Esophagus muscularis mucosa (tissue), 4 donors: ENCODE measurements at regions not wholly inside any gene's neighbourhood (a gene's known extent, or its start where the extent isn't known, plus 50 kb on each side); places are given as distances from the start of the nearest gene placed in this dataset.

Experiments used
- DNase-seq: peaks from one replicate; pipeline ENCODE4 v3.0.0-alpha.2; 2017; ENCODE audit errors: extremely low spot score
- H3K27ac ChIP-seq, 4 donors: fragments of 200-600 bp; sonication (generic); replicated peaks in 1 of 4; 1 replicate in 3 of 4; 2 replicates in 1 of 4; pipeline ENCODE4 v1.5.1; 2016 to 2019; ENCODE audit warnings: mild to moderate bottlenecking in 1 of 4
- H3K27me3 ChIP-seq, 4 donors: fragments of 200-600 bp; sonication (generic); one replicate each; pipeline versions ENCODE4 v1.5.1 to v1.6.0; 2016 to 2019
- H3K36me3 ChIP-seq, 4 donors: fragments of 200-600 bp; sonication (generic); one replicate each; pipeline ENCODE4 v1.5.1; 2016 to 2019
- H3K4me1 ChIP-seq, 4 donors: fragments of 200-600 bp; sonication (generic); one replicate each; pipeline ENCODE4 v1.5.1; 2016 to 2019
- H3K4me3 ChIP-seq, 4 donors: fragments of 200-600 bp; sonication (generic); 1 replicate in 2 of 4; 2 replicates in 2 of 4; pipeline ENCODE4 v1.5.1; 2016 to 2019; ENCODE audit warnings: mild to moderate bottlenecking in 4 of 4, moderate library complexity in 1 of 4
- H3K9me3 ChIP-seq, 4 donors: fragments of 200-600 bp; sonication (generic); 1 replicate in 3 of 4; 2 replicates in 1 of 4; pipeline ENCODE4 v1.5.1; 2016 to 2019
- EP300 ChIP-seq: sonication (generic); formaldehyde crosslinking; IDR thresholded peaks from one replicate; pipeline ENCODE4 v1.6.1; 2017; ENCODE audit warnings: antibody characterized with exemption
- POLR2A ChIP-seq: fragments of 450-650 bp; IDR thresholded peaks from one replicate; pipeline ENCODE4 v1.6.1; 2017; ENCODE audit warnings: antibody characterized with exemption, moderate library complexity, mild to moderate bottlenecking, low read depth
- POLR2AphosphoS5 ChIP-seq, 2 donors: sonication (generic); formaldehyde crosslinking; IDR thresholded peaks; one replicate each; pipeline ENCODE4 v1.6.1; 2017; ENCODE audit warnings: antibody characterized with exemption in 2 of 2
- WGBS: methylation state at CpG from one replicate; pipeline ENCODE4 v1.1.5; 2018; 5-methylcytosine and 5-hydroxymethylcytosine counted together
- intact Hi-C: fragments of 100-400 bp; cut with DNase I; formaldehyde crosslinking; loops from one replicate; pipeline ENCODE4 v1.15.1; 2023
- TF ChIP-seq, protein P1 (sequence below), 3 experiments: fragments of 200-600 bp in 2 of 3; fragments of 450-650 bp in 1 of 3; sonication (generic) in 2 of 3; IDR thresholded peaks; one replicate each; pipeline ENCODE4 v1.5.1; 2017 to 2019; ENCODE audit warnings: antibody characterized with exemption in 3 of 3, mild to moderate bottlenecking in 2 of 3, moderate library complexity in 1 of 3

DNA sequence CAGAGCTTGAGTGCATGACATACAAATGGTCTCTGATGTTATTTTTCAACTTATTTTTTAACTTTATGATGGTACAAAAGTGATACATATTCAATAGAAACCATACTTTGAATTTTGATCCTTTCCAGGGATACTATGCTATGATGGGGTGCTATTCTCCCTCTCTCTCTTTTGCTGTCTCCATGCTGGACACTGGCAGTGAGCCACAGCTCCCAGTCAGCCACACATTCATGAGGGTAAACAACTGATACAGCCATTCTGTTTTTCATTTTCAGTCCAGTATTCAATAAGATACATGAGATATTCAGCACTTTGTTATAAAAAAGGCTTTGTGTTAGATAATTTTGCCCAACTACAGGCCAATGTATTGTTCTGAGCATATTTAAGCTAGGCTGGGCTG, 859.3 kb upstream of the KLHL29 start:
- no peak for TF ChIP-seq EP300
- TF ChIP-seq, protein P1, sequence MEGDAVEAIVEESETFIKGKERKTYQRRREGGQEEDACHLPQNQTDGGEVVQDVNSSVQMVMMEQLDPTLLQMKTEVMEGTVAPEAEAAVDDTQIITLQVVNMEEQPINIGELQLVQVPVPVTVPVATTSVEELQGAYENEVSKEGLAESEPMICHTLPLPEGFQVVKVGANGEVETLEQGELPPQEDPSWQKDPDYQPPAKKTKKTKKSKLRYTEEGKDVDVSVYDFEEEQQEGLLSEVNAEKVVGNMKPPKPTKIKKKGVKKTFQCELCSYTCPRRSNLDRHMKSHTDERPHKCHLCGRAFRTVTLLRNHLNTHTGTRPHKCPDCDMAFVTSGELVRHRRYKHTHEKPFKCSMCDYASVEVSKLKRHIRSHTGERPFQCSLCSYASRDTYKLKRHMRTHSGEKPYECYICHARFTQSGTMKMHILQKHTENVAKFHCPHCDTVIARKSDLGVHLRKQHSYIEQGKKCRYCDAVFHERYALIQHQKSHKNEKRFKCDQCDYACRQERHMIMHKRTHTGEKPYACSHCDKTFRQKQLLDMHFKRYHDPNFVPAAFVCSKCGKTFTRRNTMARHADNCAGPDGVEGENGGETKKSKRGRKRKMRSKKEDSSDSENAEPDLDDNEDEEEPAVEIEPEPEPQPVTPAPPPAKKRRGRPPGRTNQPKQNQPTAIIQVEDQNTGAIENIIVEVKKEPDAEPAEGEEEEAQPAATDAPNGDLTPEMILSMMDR (IDR thresholded peaks at IDR 0.05), result no peak
- TF ChIP-seq POLR2A, result no peak
- no peak for TF ChIP-seq POLR2AphosphoS5 (IDR thresholded peaks at IDR 0.05)
- Histone ChIP-seq H3K4me1 (no peaks in the 10 kb centered on the region), H3K27me3 (no peaks in the 10 kb centered on the region), H3K4me3 (no peak overlapping the region), H3K36me3 (no peaks in the 10 kb centered on the region), H3K27ac (no peak overlapping the region), H3K9me3 (peaks cover 0 to 7% (median 0%) of the 10 kb centered on the region in 4 donors)
- no peak for DNase-seq
- intact Hi-C loops, result no loop called here

- H3K27me3 ChIP-seq, result no peaks in the 10 kb centered on the region
- peaks cover 0 to 7% (median 0%) of the 10 kb centered on the region in 4 donors for H3K9me3 ChIP-seq
- H3K36me3 ChIP-seq, result no peaks in the 10 kb centered on the region
- H3K4me1 ChIP-seq, result no peaks in the 10 kb centered on the region
- intact Hi-C loops, result no loop called here
- no peak overlapping the region for H3K4me3 ChIP-seq
- TF ChIP-seq POLR2AphosphoS5 (IDR thresholded peaks at IDR 0.05) (no peak), EP300 (no peak), POLR2A (no peak)
- TF ChIP-seq, protein P1 (IDR thresholded peaks at IDR 0.05), result no peak
- 89% methylated on average over 4 of the region's 4 CpGs for WGBS
- no peak for DNase-seq
- H3K27ac ChIP-seq, result no peak overlapping the region
Measured at GRCh38 chr2:22530131-22530530, 854.8 kb upstream of the KLHL29 start.

- whole genome bisulfite sequencing, result 58% methylated on average over 2 of the region's 2 CpGs
Measured at GRCh38 chr2:22536133-22536532, 848.8 kb upstream of the KLHL29 start.

DNA sequence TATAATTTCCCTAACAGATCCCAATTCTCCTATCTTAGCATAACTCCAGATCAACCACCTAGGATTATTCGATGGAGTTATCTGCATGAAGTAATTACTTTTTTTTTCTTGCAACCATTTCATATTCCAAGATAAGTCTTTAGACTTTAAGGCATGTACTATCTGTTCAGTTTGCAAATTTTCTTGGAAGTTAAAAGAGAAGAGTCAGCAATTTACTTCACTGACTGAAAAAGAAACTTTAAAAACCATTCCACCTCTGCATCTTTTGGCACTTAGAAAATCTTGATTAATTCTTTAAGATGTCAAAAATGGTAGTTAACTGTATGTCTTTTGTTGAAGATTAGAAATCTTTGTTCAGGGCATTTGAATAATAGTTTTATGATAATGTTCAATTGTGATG, 830.5 kb upstream of the KLHL29 start:
- no peak for DNase-seq
- Histone ChIP-seq H3K27me3 (no peaks in the 10 kb centered on the region), H3K4me1 (no peaks in the 10 kb centered on the region), H3K9me3 (no peaks in the 10 kb centered on the region), H3K36me3 (no peaks in the 10 kb centered on the region), H3K27ac (no peak overlapping the region), H3K4me3 (no peak overlapping the region)
- intact Hi-C loops, result no loop called here
- 93% methylated on average over 1 of the region's 1 CpG for whole genome bisulfite sequencing
- TF ChIP-seq POLR2AphosphoS5 (IDR thresholded peaks at IDR 0.05) (no peak), POLR2A (no peak), EP300 (no peak)
- TF ChIP-seq, protein P1 (IDR thresholded peaks at IDR 0.05), result no peak

More at GRCh38 chr2:22536133-22536532, 848.8 kb upstream of the KLHL29 start:
- Histone ChIP-seq H3K9me3 (no peaks in the 10 kb centered on the region), H3K36me3 (no peaks in the 10 kb centered on the region), H3K27me3 (no peaks in the 10 kb centered on the region), H3K4me3 (no peak overlapping the region), H3K4me1 (no peaks in the 10 kb centered on the region), H3K27ac (no peak overlapping the region)
- no peak for DNase-seq
- no peak for TF ChIP-seq POLR2AphosphoS5 (IDR thresholded peaks at IDR 0.05)
- no peak for TF ChIP-seq EP300
- TF ChIP-seq, protein P1 (IDR thresholded peaks at IDR 0.05), result no peak
- TF ChIP-seq POLR2A, result no peak
- intact Hi-C loops, result no loop called here

DNA sequence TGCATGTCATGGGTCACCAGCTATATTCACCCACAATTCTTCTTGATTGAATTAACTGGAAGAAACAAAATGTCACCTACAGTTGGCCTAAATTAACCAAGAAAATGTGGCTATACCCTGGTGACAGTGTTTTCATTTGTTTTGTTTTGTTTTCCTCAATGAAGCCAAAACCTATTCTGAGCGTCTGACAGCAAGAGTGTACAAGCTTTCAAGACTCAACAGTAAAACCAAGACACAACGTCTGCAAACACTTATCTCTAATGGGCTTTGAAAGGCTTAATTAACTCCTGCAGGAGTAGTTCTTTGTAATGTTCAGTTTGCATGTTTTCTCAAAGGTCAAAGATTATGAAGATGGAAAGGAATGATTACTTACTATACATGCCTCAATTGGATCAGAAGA, 827.6 kb upstream of the KLHL29 start:
- Histone ChIP-seq H3K9me3 (no peaks in the 10 kb centered on the region), H3K27ac (no peak overlapping the region), H3K4me1 (no peaks in the 10 kb centered on the region), H3K4me3 (no peak overlapping the region), H3K36me3 (no peaks in the 10 kb centered on the region), H3K27me3 (no peaks in the 10 kb centered on the region)
- TF ChIP-seq EP300, result no peak
- no peak for TF ChIP-seq POLR2AphosphoS5 (IDR thresholded peaks at IDR 0.05)
- TF ChIP-seq, protein P1 (IDR thresholded peaks at IDR 0.05), result no peak
- no peak for TF ChIP-seq POLR2A
- DNase-seq, result no peak
- WGBS, result 49% methylated on average over 2 of the region's 2 CpGs
- intact Hi-C loops, result no loop called here
